Superior temporal gyrus (tissue), 1 donor: ENCODE measurements at regions not wholly inside any gene's neighbourhood (a gene's known extent, or its start where the extent isn't known, plus 50 kb on each side); places are given as distances from the start of the nearest gene placed in this dataset.
"Not testable (repeated sequence)": the region's sequence is repeated elsewhere in the genome, so short reads cannot be mapped to it uniquely, and the experiment has no call there.

ENCODE experiments used
- DNase-seq: peaks from one replicate; pipeline ENCODE4 v3.0.0-alpha.2; 2016; ENCODE audit errors: extremely low spot score

DNA sequence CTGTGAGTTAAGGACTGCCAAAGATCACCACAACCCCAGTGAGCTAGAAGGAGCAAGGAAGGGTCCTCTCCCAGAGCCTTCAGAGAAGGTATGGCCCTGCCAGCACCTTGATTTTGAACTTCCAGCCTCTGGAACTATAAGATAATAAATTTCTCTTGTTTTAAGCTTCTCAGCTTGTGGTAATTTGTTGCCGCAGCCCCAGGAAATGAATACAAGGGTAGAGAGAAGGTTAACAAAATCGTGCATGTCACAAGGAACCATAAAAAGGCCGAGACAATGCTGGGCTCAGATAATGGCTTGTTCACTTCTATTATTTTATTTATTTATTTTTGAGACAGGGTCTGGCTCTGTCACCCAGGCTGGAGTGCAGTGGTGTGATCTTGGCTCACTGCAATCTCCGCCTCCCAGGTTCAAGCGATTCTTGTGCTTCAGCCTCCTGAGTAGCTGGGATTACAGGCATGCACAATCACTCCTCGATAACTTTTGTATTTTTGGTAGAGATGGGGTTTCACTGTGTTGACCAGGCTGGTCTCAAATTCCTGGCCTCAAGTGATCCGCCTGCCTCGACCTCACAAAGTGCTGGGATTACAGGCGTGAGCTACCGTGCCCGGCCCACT is 71.5 kb downstream of the WSB1 start:
- not testable (repeated sequence) for DNase-seq

DNA sequence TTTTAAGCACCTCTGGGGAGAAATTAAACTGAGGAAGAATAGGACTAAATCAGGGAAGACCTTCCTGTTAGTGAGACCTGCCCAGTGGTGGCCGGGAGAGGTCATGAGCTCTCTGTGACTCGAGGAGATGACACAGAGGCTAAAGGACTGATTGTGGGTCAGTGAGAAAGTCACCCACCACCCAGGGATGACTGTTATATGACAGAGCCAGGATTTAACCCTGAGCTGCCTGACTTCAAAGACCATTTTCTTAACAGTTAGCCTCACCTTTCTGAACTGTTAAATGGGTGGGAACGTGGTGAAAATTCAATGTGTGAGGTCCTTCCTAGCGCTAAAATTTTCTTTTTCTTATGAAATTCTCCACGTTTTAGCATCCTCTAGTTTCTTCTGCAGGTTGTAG is 72.5 kb downstream of the WSB1 start:
- no peak for DNase-seq

DNA sequence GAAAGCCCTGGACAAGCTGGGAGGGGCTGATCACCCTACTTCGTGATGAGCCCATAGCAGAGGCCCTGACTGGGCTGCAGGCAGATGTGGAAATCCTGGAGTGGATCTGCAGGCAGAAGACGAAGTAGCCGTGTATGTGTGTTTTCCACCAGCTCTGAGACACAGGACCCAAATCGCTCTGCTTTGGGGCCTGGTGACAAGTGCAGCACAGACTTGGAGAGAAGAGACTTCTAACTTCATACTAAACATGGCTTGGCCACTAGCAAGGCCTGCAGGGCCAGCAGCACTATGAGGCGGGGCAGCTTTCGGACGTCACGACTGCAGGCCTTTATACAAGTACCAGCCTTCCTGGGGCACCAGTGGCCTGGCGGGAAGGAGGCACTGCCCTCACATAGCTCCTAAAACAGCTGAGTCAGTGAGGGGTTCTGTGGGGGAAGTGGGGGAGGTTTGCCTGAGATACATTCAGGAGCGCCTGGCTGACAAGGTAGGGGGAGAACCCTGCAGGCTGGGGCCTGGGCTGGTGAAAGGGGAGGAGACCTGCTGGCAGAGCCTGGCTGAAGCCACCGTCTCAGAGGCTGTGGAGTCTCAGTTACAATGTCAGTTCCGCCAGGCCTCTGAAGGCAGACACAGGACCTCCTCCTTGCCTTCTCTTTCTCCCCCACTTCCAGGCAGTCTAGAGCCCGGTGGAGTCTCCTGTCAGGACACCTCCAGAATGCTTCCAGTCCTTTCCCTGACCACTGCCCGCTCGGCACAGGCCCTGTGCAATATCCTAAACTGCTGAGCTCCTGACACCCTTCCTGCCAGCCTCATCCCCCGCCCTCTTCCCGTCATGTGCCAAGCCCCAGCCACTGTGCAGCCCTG is 73.4 kb downstream of the WSB1 start:
- DNase-seq, result no peak

DNA sequence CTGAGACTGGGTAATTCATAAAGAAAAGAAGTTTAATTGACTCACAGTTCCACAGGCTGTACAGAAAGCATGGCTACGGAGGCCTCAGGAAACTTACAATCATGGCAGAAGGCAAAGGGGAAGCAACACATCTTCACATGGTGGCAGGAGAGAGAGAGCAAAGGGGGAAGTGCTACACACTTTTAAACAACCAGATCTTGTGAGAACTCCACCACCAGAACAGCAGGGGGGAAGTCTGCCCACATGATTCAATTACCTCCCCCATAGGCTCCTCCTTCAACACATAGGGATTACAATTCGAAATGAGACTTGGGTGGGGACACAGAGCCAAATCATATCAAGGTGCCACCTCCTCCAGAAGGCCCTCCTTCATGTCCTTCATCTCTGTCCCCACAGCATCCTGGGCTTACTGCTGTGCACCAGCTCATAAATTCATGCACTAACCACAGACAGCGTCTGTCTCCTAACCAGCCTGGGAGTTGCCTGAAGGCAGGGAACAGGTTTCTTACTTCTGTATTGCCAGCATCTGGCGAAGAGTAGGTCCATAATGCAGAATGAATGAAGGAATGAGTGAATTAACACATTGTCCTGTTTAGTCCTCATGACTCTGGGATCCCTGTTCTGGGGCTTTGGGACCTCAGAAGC is 74.4 kb downstream of the WSB1 start:
- DNase-seq, result no peak

DNA sequence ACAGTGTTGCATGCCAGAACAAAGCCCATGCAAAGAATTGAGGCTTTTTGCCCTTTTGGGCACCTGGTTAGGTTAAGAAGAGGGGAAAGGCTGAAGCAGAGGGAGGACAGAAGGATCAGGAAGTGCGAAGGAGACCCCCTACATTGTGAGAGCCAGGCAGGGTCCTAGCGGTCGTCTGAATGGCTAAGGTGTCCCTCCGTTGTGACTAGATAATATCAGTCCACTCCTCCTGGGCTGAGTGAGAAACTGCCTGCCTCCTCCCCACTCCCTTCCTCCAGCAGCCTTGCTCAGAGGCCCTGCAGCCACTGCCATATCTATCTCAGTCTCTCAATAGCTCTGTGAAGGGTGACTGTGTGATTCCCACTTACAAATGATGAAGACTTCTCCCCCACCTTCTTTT is 75.1 kb downstream of the WSB1 start:
- DNase-seq, result no peak

DNA sequence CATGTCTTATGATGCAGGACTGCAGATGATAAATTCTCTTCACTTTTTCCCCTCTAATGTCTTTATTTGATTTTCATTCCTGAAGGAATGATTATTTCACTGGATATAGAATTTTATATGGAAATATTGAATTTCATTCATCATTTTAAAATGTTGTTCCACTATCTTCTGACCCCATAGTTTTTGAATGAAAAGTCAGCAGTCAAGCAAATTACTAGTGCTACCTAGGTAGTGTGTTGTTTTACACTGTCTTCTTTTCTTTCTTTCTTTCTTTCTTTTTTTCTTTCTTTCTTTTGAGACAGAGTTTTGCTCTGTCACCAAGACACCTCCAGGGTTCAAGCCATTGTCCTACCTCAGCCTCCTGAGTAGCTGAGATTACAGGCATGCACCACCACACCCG is 76.9 kb downstream of the WSB1 start:
- DNase-seq, result no peak

DNA sequence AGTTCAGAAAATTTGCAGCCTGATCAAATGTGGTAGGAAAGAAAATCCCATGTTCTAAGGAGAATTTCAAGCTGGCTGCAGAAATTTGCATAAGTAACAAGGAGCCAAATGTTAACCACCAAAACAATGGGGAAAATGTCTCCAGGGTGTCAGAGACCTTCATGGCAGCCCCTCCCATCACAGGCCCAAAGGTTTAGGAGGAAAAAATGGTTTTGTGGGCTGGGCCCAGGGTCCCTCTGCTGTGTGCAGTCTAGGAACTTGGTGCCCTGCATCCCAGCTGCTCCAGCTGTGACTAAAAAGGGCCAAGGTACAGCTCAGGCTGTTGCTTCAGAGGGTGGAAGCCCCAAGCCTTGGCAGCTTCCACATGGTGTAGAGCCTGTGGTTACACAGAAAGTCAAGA is 79.8 kb downstream of the WSB1 start:
- DNase-seq, result not testable (repeated sequence)

DNA sequence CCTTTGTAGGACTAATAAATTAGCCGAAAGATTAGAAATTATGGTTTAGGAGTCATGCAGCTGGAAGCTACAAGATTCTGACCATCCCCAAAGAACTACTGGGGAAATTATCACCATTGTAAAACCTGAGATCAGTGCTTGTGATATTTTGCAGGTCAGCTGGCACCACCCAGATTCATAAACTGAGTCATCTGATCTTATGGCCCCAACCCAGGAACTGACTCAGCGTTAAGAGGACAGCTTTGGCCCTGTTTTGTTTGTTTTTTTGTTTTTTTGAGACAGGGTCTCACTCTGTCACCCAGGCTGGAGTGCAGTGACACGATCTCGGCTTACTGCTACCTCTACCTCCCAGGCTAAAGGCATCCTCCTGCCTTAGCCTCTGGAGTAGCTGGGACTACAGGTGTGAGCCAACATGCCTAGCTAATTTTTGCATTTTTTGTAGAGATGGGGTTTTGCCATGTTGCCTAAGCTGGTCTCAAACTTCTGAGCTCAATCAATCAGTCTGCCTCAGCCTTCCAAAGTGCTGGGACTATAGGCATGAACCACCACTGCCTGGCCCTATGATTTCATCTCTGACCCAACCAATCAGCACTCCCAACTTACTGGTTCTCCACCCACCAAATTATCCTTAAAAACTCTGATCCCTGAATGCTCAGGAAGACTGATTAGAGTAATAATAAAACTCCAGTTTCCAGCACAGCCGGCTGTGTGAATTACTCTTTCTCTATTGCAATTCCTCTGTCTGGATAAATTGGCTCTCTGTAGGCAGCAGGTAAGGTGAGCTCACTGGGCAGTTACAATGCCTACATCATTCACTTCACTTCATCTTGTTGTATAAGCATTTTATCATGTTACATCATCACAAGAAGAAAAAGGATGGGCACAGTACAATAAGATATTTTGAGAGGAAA is 79.4 kb upstream of the KSR1 start:
- DNase-seq, result no peak

DNA sequence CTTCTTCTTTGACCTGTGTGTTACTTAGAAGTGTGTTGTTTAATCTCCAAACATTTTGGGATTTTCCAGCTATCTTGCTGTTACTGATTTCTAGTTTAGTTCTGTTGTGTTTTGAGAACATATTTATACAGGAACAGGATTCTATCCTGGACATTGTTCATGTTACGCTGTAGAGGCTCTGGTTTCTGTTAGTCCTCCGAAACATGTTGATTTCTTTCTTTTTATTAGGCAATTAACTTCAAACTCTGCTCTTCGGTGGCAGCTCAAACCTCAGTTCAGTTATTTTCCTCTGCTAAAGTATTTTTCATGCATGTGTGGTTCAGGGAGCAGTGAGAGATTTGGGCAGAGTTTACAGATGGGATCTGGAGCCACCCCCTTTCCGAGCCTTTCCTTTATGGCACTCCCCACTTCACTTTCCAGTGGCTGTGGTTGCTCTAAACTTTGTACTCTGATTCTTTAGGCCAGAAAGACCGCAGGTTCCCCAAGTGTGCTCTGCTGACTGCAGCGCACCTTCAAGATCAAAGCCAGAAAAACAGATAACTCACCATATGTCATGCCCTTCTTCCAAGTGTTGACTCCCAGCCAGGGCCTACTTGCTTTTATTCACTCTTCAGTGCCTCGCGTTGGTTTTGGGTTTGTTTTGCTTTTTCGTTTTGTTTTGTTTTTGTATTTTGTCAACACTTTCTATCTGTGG is 77.6 kb upstream of the KSR1 start:
- DNase-seq, result no peak

DNA sequence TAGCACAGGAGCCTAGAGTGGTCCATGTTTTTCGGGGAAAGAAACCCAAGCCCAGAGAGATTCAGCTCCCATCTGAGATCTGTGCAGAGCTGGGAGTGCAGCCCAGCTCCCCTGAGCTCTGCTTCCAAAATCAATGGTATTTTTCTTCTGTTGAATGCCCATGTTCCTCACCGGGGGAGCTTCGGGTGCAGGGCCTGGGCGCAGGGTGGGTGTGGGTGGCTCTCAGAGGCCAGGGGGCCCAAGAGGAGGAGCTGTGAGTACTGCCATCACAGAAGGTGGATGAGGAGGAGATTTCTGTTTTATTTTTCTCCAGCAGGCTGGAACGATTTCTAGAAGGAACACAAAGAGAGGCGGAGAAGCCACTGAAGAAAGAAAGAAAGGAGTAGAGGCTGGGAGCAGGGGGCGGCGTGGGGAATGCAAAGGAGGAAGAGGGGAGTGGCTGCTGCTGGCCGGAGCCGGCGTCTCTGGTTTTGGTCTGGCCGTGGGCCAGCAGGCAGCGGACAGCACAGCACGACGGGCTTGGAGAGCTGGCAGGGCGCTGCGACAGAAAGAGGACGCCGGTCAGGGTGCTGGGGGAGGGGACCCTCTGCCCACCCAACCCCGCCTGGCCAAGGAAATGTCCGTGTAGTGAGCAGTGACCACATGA is 76.2 kb upstream of the KSR1 start:
- peak; percentile 19 for DNase-seq

DNA sequence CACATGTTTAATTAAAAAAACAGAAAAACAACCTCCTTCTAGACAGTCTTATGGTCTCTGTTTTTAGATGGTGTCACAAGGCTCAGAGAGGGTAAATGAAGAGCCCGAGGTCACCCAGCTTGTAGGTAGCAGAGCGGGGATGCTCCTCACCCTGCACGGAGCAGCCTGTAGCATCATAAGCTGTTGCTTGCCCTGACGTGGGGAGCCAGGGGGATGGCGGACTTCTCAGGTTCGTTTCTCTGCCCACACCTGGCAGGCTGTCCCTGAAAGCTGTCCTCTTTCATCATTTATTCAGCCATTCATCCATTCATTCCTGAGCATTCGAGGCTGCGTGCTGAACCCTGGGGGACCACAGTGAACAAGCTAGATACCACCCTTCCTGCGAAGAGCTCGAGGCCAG is 75.7 kb upstream of the KSR1 start:
- no peak for DNase-seq

DNA sequence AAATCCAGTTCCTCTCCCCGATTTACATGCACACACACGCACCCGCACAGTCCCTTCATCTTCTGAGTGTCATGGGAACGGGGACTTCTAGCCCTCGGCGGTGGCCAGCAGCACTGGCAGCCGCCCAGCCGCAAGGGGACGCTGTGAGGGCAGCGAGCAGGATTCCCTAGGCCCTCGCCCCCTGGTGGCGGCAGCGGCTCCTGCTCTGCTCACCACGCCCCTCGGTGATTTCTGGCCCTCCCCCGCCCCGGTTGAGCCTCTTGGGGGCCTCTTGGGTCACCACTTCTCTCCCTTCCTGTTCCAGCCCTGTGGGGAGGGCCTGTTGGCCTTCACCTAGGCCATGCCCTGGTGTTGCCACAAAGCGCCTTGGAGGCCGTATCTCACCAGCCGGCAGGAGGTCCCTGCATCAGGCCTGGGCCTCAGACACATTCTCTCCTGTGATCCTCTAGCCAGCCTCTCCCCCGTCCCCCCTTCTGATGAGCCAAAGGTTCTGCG is 75.2 kb upstream of the KSR1 start:
- peak; percentile 38 for DNase-seq

DNA sequence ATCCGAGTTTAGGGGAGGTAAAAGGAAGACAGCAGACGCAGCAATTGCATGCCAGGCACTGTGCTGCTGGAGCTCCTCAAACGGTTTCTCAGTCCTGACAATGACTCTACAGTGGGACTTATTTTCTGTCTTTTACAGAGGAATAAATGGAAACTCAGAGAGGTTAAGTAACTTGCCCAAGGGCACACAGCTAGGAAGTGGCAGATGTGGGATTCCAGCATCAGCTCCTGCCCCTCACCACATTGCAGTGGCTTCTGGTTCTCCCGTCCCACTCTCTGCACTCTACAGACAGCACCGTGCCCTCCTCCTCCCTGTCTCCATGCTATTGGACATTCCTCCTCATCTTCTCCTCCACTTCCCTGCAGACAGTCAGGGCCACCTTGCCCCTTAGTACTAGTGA is 74.2 kb upstream of the KSR1 start:
- DNase-seq, result no peak

DNA sequence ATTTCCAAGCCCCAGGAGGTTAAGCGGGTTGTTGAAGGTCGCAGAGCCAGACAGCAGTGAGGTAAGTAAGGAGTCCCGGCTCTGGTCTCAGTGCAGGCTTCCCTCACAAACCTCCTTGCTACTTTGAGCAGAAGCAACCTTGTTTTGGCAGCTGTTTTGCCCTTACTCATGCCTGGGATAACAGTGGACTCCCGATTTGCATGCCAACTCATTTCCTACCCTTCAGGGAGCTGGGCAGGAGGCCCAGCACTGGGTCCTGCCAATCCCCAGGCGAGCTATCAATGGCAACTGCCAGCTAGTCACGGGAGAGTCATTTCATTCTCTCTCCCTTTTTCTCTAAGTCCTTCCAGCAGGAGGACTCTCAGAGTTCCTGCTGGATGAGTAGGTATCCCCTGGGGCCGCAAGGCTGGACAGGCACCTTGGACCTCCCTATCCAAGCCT is 72.0 kb upstream of the KSR1 start:
- peak; percentile 69 for DNase-seq

DNA sequence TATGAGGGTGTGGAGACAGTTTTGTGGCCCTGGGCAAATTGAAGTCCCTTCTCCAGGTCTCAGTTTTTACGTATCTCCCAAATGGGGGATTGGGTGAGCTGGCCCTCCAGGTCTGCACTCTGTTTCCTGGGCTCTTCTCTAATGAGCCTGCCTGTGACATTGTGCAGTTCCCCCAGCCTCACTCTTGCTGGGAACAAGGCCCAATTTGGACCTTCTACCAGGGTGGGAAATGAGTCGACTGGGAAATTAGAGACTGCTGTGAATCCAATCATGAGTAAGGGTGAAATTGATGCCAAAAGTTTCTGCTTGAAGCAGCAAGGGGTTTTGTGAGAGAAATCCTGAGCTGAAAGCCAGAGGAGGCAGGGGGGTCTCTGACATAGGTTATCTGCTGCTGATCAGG is 71.5 kb upstream of the KSR1 start:
- DNase-seq, result no peak

DNA sequence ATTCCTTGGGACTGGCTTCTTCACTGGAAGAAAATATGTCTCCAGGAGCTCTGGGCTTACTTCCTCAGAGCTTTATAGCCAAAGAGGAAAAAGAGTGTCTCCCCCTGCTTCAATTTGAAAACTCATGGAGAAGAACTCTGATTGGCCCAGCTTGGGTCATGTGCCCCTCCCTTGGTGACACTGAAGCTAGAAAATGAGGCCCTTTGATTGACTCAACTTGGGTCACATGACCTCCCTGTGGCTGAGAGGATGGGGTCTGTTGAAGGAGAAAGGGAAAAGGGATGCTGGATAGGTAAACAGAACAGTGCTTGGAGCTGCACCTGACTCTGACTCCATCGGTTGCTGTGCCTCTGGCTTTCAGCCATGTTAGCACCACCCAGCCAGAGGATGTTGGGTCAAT is 70.6 kb upstream of the KSR1 start:
- no peak for DNase-seq

DNA sequence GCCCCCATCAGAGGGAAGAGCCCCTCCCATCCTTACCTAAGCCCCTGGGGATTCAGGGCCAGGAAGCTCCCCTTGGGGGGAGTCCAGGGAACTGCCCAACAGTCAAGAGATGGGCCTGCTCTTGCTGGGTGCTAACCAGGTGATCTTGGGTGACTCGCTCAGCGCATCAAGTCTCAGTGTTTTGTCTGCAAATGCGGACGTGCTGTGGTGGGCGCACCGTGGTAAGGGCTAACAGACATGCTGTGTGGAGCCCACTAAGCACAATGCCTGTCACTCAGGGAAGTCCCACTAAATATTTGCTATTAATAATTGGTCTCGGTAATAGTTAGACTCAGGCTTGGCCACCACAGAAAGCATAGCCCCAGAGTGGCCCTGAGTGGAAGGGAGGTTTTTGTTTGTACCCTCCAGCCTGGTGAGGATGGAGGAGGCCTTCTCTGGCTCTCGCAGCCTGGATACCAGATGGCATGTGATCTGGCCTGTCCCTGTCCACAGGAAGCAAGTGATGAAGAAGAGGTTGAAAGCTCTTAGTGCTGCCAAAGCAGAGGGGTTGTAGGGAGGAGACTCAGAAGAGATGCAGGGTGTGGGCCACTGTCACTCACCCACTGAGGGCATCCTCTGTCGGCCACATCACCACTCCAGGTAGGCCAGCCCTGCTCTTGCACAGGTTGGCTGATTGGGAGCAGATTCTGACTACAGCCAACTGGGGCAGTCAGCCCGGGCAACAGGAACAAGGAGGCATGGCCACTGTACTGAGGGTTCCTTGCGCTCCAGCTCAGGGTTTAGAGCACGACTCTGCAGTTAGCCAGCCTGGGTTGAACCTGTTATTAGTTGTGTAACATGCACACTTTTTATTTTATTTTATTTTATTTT is 69.8 kb upstream of the KSR1 start:
- no peak for DNase-seq

DNA sequence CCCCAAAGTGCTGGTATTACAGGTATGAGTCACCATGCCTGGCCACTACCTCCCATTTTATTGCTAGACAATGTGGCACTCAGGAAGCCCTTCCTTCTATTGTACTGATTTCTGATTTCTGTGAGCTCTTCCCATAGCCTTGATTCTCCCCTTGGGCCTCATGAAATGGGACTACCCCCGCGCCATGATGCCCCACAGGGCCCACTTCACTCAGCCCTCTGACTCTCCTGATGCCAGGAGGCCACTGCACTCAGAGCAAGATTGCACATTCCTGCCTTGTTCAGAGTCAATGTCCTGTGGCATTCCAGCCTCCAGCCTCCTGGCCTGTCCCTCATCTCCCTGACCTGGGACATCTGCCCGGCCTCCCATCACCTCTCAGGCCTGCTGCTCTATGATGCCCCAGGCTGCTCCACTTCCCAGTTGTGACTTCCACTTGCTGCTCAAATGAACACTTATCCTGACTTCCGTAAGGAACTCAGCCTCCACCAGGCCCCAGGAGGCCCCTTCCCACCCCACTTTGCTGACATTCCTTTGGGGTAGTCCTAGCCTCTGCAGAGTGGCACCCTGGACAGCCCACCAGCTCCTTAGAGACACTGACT is 66.6 kb upstream of the KSR1 start:
- no peak for DNase-seq

DNA sequence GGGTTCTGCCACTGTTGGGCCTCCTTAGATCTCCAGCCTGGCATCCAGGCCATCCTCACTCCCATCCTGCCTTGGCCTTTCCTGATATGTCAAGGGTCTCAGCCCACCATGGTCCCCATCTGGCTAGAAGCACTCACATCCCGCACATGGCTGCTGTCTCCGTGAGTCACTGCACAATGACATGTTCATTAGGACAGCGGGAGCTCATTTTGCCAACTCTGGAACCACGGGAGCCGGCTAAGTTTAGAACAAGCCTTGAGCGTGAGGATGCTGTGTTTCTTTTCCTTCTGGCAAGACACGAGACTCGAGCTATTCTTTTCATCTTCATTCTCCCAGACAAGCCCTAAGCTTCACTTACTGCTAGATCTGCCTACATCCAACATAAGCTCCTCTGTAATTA is 65.7 kb upstream of the KSR1 start:
- peak; percentile 73 for DNase-seq
